NB4 (cell line): ENCODE measurements at regions not wholly inside any gene's neighbourhood (a gene's known extent, or its start where the extent isn't known, plus 50 kb on each side); places are given as distances from the start of the nearest gene placed in this dataset.

Experiments used
- MYC ChIP-seq: IDR thresholded peaks from 2 replicates; pipeline ENCODE4 v1.6.1; 2011; ENCODE audit warnings: low read depth, low read length
- POLR2A ChIP-seq: IDR thresholded peaks from 2 replicates; pipeline ENCODE4 v1.6.1; 2011; ENCODE audit warnings: mild to moderate bottlenecking; ENCODE audit not compliant: insufficient read length; ENCODE audit errors: extremely low read depth
- TF ChIP-seq, protein P1 (sequence below): IDR thresholded peaks from one replicate; pipeline ENCODE4 v1.5.1; 2012; ENCODE audit warnings: low read depth, low read length

DNA sequence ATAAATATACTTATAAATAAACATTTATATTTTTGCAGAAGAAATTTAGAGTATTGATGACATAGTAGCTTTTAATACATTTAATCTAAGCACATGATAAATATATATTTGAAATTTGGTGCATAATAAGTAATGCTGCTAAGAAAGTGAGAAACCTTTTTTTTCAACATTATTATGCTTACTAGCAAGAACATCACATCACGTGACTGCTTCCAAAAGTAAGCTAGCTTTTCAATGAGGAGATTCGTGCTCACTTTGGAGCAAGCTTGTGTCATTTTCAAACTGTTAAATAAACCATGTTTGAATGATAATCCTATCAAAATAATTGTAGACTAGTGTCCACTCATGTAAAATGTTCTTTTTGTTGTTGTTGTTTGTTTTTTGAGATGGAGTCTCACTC is 109.0 kb upstream of the SLC4A7 start:
- TF ChIP-seq, protein P1, sequence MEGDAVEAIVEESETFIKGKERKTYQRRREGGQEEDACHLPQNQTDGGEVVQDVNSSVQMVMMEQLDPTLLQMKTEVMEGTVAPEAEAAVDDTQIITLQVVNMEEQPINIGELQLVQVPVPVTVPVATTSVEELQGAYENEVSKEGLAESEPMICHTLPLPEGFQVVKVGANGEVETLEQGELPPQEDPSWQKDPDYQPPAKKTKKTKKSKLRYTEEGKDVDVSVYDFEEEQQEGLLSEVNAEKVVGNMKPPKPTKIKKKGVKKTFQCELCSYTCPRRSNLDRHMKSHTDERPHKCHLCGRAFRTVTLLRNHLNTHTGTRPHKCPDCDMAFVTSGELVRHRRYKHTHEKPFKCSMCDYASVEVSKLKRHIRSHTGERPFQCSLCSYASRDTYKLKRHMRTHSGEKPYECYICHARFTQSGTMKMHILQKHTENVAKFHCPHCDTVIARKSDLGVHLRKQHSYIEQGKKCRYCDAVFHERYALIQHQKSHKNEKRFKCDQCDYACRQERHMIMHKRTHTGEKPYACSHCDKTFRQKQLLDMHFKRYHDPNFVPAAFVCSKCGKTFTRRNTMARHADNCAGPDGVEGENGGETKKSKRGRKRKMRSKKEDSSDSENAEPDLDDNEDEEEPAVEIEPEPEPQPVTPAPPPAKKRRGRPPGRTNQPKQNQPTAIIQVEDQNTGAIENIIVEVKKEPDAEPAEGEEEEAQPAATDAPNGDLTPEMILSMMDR: no peak
- TF ChIP-seq POLR2A (no peak), MYC (no peak)
